H1 (cell line): ENCODE measurements at regions not wholly inside any gene's neighbourhood (a gene's known extent, or its start where the extent isn't known, plus 50 kb on each side); places are given as distances from the start of the nearest gene placed in this dataset.

ENCODE experiments used
- CTCF ChIA-PET: fragments of 300-600 bp; sonication (Branson Sonifier 250); formaldehyde crosslinking; loops from one replicate; lab custom pipeline; 2021; ENCODE audit not compliant: partially characterized antibody; lab: Charles Lee
- POLR2A ChIA-PET: fragments of 300-600 bp; sonication (Branson Sonifier 250); formaldehyde crosslinking; loops from one replicate; lab custom pipeline; 2021; ENCODE audit warnings: inconsistent platforms; ENCODE audit not compliant: partially characterized antibody; lab: Charles Lee
- DNase-seq, 2 experiments: peaks; one replicate each; pipeline versions ENCODE4 v3.0.0 to v3.0.0-alpha.2; 2010 to 2022; ENCODE audit warnings: low spot score in 2 of 2, low read depth in 1 of 2, mixed read lengths in 1 of 2
- FAIRE-seq: peaks from 2 replicates; lab custom pipeline; 2011; peaks lifted over from hg19 to GRCh38; lab: Jason Lieb, UNC
- H2AFZ ChIP-seq: 2 replicates; pipeline ENCODE4 v1.8.1; 2012; ENCODE audit warnings: low read length, inconsistent platforms
- H2AK5ac ChIP-seq: 2 replicates; pipeline ENCODE4 v1.6.1; 2013; ENCODE audit warnings: low read depth, low read length
- H2BK120ac ChIP-seq: replicated peaks from 2 replicates; pipeline ENCODE3; 2013; ENCODE audit warnings: low read depth, low read length, inconsistent platforms
- H2BK12ac ChIP-seq: 2 replicates; pipeline ENCODE4 v1.6.1; 2013; ENCODE audit warnings: low read depth, low read length
- H2BK15ac ChIP-seq: 2 replicates; pipeline ENCODE4 v1.6.1; 2013; ENCODE audit warnings: low read length
- H2BK20ac ChIP-seq: 2 replicates; pipeline ENCODE4 v1.6.1; 2013; ENCODE audit warnings: low read length
- H2BK5ac ChIP-seq: 2 replicates; pipeline ENCODE4 v1.6.1; 2013; ENCODE audit warnings: low read depth, low read length
- H3K14ac ChIP-seq: 2 replicates; pipeline ENCODE4 v1.6.1; 2013; ENCODE audit warnings: inconsistent platforms; ENCODE audit not compliant: insufficient read length
- H3K18ac ChIP-seq: 2 replicates; pipeline ENCODE4 v1.6.1; 2013; ENCODE audit warnings: low read length; ENCODE audit errors: extremely low read depth
- H3K23ac ChIP-seq: 2 replicates; pipeline ENCODE4 v1.6.1; 2013; ENCODE audit warnings: inconsistent platforms; ENCODE audit not compliant: insufficient read length
- H3K23me2 ChIP-seq: 2 replicates; pipeline ENCODE4 v1.6.1; 2013; ENCODE audit warnings: low read depth, low read length
- H3K27ac ChIP-seq: 2 replicates; pipeline ENCODE4 v1.6.1; 2011; ENCODE audit warnings: low read depth, low read length, inconsistent platforms
- H3K27me3 ChIP-seq, 4 experiments: replicated peaks in 1 of 4; 1 replicate in 1 of 4; 2 replicates in 3 of 4; pipeline versions ENCODE4 v1.6.1 to v1.8.1; 2011 to 2013; ENCODE audit warnings: low read length in 3 of 4, mild to moderate bottlenecking in 3 of 4, inconsistent platforms in 2 of 4, mixed read lengths in 2 of 4, moderate library complexity in 1 of 4; ENCODE audit not compliant: control insufficient read depth in 3 of 4, insufficient read depth in 3 of 4; ENCODE audit errors: extremely low read depth in 1 of 4
- H3K36me3 ChIP-seq, 4 experiments: 2 replicates each; pipeline versions ENCODE4 v1.6.1 to v1.8.1; 2011 to 2013; ENCODE audit warnings: mild to moderate bottlenecking in 4 of 4, low read length in 3 of 4, moderate library complexity in 2 of 4, control low read depth in 1 of 4, inconsistent platforms in 1 of 4; ENCODE audit not compliant: insufficient read depth in 4 of 4, control insufficient read depth in 2 of 4
- H3K4ac ChIP-seq: replicated peaks from 2 replicates; pipeline ENCODE3; 2013; ENCODE audit warnings: low read length, low read depth, mixed read lengths, inconsistent platforms; ENCODE audit not compliant: insufficient read length
- H3K4me1 ChIP-seq, 4 experiments: replicated peaks in 1 of 4; 1 replicate in 1 of 4; 2 replicates in 3 of 4; pipeline versions ENCODE4 v1.6.1 to v1.8.1; 2011 to 2013; ENCODE audit warnings: low read length in 3 of 4, inconsistent platforms in 2 of 4, mixed read lengths in 1 of 4; ENCODE audit not compliant: insufficient read depth in 4 of 4, control insufficient read depth in 3 of 4
- H3K4me2 ChIP-seq, 2 experiments: 2 replicates each; pipeline versions ENCODE4 v1.6.1 to v1.8.1; 2011 to 2013; ENCODE audit warnings: low read depth in 2 of 2, low read length in 2 of 2, control low read depth in 1 of 2, inconsistent platforms in 1 of 2, mild to moderate bottlenecking in 1 of 2; ENCODE audit not compliant: insufficient read depth in 1 of 2
- H3K4me3 ChIP-seq, 4 experiments: fragments of 200-600, 300-600 bp in 1 of 4; sonication (generic), shearing (Covaris generic), sonication (Bioruptor Twin) in 1 of 4; 2 replicates each; pipeline versions ENCODE4 v1.5.1 to v1.8.1; 2011 to 2016; ENCODE audit warnings: low read length in 4 of 4, low read depth in 3 of 4, control low read depth in 2 of 4, inconsistent platforms in 2 of 4, mild to moderate bottlenecking in 2 of 4, mixed read lengths in 1 of 4, moderate library complexity in 1 of 4; ENCODE audit not compliant: insufficient read depth in 2 of 4; ENCODE audit errors: extremely low read depth in 1 of 4
- H3K56ac ChIP-seq: replicated peaks from 2 replicates; pipeline ENCODE3; 2013; ENCODE audit warnings: low read depth, mild to moderate bottlenecking, mixed read lengths, low read length, inconsistent platforms; ENCODE audit not compliant: insufficient read length
- H3K79me1 ChIP-seq: 2 replicates; pipeline ENCODE4 v1.6.1; 2013; ENCODE audit warnings: low read depth, low read length, control low read depth
- H3K79me2 ChIP-seq, 2 experiments: 2 replicates each; pipeline versions ENCODE4 v1.6.1 to v1.8.1; 2012 to 2013; ENCODE audit warnings: low read length in 2 of 2, mild to moderate bottlenecking in 2 of 2, inconsistent platforms in 1 of 2; ENCODE audit not compliant: insufficient read depth in 2 of 2, control insufficient read depth in 1 of 2
- H3K9ac ChIP-seq, 4 experiments: replicated peaks in 1 of 4; 1 replicate in 1 of 4; 2 replicates in 3 of 4; pipeline versions ENCODE4 v1.6.1 to v1.8.1; 2011 to 2013; ENCODE audit warnings: low read depth in 3 of 4, low read length in 3 of 4, control low read depth in 2 of 4, mild to moderate bottlenecking in 2 of 4, moderate library complexity in 2 of 4, inconsistent platforms in 1 of 4; ENCODE audit errors: extremely low read depth in 1 of 4
- H3K9me3 ChIP-seq, 2 experiments: 2 replicates each; pipeline versions ENCODE4 v1.6.1 to v1.8.1; 2012 to 2013; ENCODE audit warnings: mild to moderate bottlenecking in 2 of 2, moderate library complexity in 2 of 2, control low read depth in 1 of 2, inconsistent platforms in 1 of 2, low read depth in 1 of 2, low read length in 1 of 2, mixed read lengths in 1 of 2; ENCODE audit not compliant: insufficient read depth in 2 of 2
- H4K20me1 ChIP-seq, 2 experiments: replicated peaks in 1 of 2; 2 replicates each; pipeline versions ENCODE3 to v1.8.1; 2011 to 2013; ENCODE audit warnings: inconsistent platforms in 2 of 2, low read length in 2 of 2, mild to moderate bottlenecking in 1 of 2; ENCODE audit not compliant: insufficient read depth in 2 of 2, control insufficient read depth in 1 of 2
- H4K5ac ChIP-seq: 2 replicates; pipeline ENCODE4 v1.6.1; 2013; ENCODE audit warnings: low read length, low read depth, mixed read lengths, inconsistent platforms; ENCODE audit not compliant: insufficient read length
- H4K8ac ChIP-seq: 2 replicates; pipeline ENCODE4 v1.8.0; 2013; ENCODE audit warnings: mild to moderate bottlenecking, moderate library complexity, low read length, inconsistent platforms; ENCODE audit not compliant: insufficient read depth; ENCODE audit errors: extremely low read depth
- H4K91ac ChIP-seq: replicated peaks from 2 replicates; pipeline ENCODE3; 2013; ENCODE audit warnings: low read length, mixed read lengths, inconsistent platforms; ENCODE audit not compliant: insufficient read length
- GTF2F1 ChIP-seq: IDR thresholded peaks from 2 replicates; pipeline ENCODE4 v1.6.1; 2012; ENCODE audit warnings: low read depth, low read length, improper control_type of control experiment, borderline replicate concordance
- MAFK ChIP-seq: IDR thresholded peaks from 2 replicates; pipeline ENCODE4 v1.6.1; 2012; ENCODE audit warnings: low read depth, mild to moderate bottlenecking, improper control_type of control experiment, low read length
- whole genome bisulfite sequencing, 2 experiments: shearing (Covaris generic) in 1 of 2; methylation state at CpG; one replicate each; pipeline versions ENCODE4 v1.1.6 to v1.1.7; 2013 to 2015; ENCODE audit warnings: low lambda C conversion rate in 2 of 2, mixed read lengths in 2 of 2, inconsistent platforms in 1 of 2, low coverage in 1 of 2, missing lambda C conversion rate in 1 of 2; ENCODE audit not compliant: insufficient replicate concordance in 2 of 2, insufficient coverage in 1 of 2, insufficient read length in 1 of 2; ENCODE audit errors: extremely low coverage in 1 of 2, missing lambda C conversion rate in 1 of 2; 5-methylcytosine and 5-hydroxymethylcytosine counted together

DNA sequence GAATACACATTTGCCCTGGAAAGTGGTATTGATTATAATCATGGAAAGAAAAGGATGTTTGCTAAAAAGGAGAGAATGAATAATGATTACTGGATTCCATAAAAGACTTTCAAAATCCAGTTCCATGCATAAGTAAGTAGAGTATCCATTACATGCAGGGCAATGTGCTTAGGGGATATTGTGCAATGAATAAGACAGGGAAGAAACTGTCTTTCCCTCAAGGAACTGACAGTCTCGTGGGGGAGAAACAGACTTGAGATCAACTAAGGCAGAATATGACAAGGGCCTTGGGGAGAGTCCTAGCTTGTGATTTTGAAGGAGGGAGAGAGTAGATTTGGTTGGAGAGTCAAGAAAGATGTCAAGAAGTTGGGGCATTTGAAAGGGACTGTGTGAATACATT, 130.6 kb downstream of the SPP2 start:
- Histone ChIP-seq H2BK12ac (no peak overlapping the region), H3K23me2 (no peaks in the 10 kb centered on the region), H2AFZ (no peak overlapping the region), H3K79me2 (no peaks in the 10 kb centered on the region), H3K9me3 (no peaks in the 10 kb centered on the region), H2AK5ac (no peak overlapping the region), H3K27me3 (no peaks in the 10 kb centered on the region), H2BK20ac (no peak overlapping the region), H4K8ac (no peak overlapping the region), H3K79me1 (no peaks in the 10 kb centered on the region), H3K18ac (no peak overlapping the region), H3K27ac (no peak overlapping the region), H3K4ac (no peak overlapping the region), H3K56ac (no peak overlapping the region), H4K91ac (no peak overlapping the region), H3K36me3 (no peaks in the 10 kb centered on the region), H2BK5ac (no peak overlapping the region), H3K9ac (no peak overlapping the region), H3K14ac (no peak overlapping the region), H2BK120ac (no peak overlapping the region), H3K23ac (no peak overlapping the region), H4K20me1 (no peaks in the 10 kb centered on the region), H3K4me2 (no peak overlapping the region), H2BK15ac (no peak overlapping the region), H3K4me1 (no peaks in the 10 kb centered on the region), H3K4me3 (no peak overlapping the region), H4K5ac (no peak overlapping the region)
- no peak for TF ChIP-seq GTF2F1
- no peak for TF ChIP-seq MAFK
- DNase-seq (no peak), FAIRE-seq (no peak)
- ChIA-PET POLR2A (no interaction called here), CTCF (no interaction called here)
- WGBS, 2 experiments = 89% methylated on average over 1 of the region's 1 CpG; no CpG with 5 or more reads in 1 of the 2 experiments
